Natural killer cell (primary cell): ENCODE measurements at regions not wholly inside any gene's neighbourhood (a gene's known extent, or its start where the extent isn't known, plus 50 kb on each side); places are given as distances from the start of the nearest gene placed in this dataset.

Source experiments
- ATAC-seq, 3 donors: fragments of 150-1000 bp in 2 of 3; fragments of 200-7000 bp in 1 of 3; cut with Tn5 transposase; 1 replicate in 1 of 3; 2 replicates in 2 of 3; pipeline ENCODE4 v1.10.0; 2021; ENCODE audit warnings: mild to moderate bottlenecking in 2 of 3, moderate library complexity in 2 of 3
- DNase-seq, 2 donors: peaks; one replicate each; pipeline versions ENCODE4 v3.0.0 to v3.0.0-alpha.2; 2013 to 2021; ENCODE audit warnings: mixed read lengths in 1 of 2
- H3K27ac ChIP-seq: one replicate; pipeline ENCODE4 v1.5.1; 2013; ENCODE audit warnings: mild to moderate bottlenecking, low read length
- H3K27me3 ChIP-seq: one replicate; pipeline ENCODE4 v1.6.1; 2013; ENCODE audit warnings: low read length; ENCODE audit not compliant: control insufficient read depth, insufficient read depth
- H3K36me3 ChIP-seq: one replicate; pipeline ENCODE4 v1.6.1; 2013; ENCODE audit warnings: low read length; ENCODE audit not compliant: control insufficient read depth, insufficient read depth
- H3K4me1 ChIP-seq: one replicate; pipeline ENCODE4 v1.6.1; 2013; ENCODE audit warnings: low read length; ENCODE audit not compliant: control insufficient read depth, insufficient read depth
- H3K4me3 ChIP-seq: one replicate; pipeline ENCODE4 v1.5.1; 2013; ENCODE audit warnings: low read length
- H3K9me3 ChIP-seq: one replicate; pipeline ENCODE4 v1.6.1; 2013; ENCODE audit warnings: low read length; ENCODE audit not compliant: control insufficient read depth, insufficient read depth
- H3K27ac Mint-ChIP-seq, 2 donors: one replicate each; pipeline ENCODE4 v1.8.0; 2022; ENCODE audit warnings: mild to moderate bottlenecking in 2 of 2, mixed read lengths in 2 of 2, moderate library complexity in 1 of 2
- H3K27me3 Mint-ChIP-seq, 2 donors: one replicate each; pipeline ENCODE4 v1.8.0; 2022; ENCODE audit warnings: low read depth in 2 of 2, mixed read lengths in 2 of 2
- H3K36me3 Mint-ChIP-seq: one replicate; pipeline ENCODE4 v1.8.0; 2022; ENCODE audit warnings: mixed read lengths
- H3K4me1 Mint-ChIP-seq, 2 donors: one replicate each; pipeline ENCODE4 v1.8.0; 2022; ENCODE audit warnings: mixed read lengths in 2 of 2
- H3K4me3 Mint-ChIP-seq: one replicate; pipeline ENCODE4 v1.8.0; 2022; ENCODE audit warnings: mild to moderate bottlenecking, moderate library complexity, mixed read lengths
- H3K9me3 Mint-ChIP-seq, 2 donors: one replicate each; pipeline ENCODE4 v1.8.0; 2022; ENCODE audit warnings: mixed read lengths in 2 of 2
- CTCF ChIP-seq: fragments of 200-600 bp; IDR thresholded peaks from one replicate; pipeline ENCODE4 v1.8.0; 2022; ENCODE audit warnings: antibody characterized with exemption
- WGBS: methylation state at CpG from one replicate; pipeline ENCODE4 v1.1.7; 2013; ENCODE audit warnings: missing lambda C conversion rate; ENCODE audit not compliant: insufficient coverage; 5-methylcytosine and 5-hydroxymethylcytosine counted together
- intact Hi-C: fragments of 100-400 bp; cut with micrococcal nuclease; formaldehyde crosslinking; loops from one replicate; pipeline ENCODE4 v1.14.2; 2022

- no peaks in the 10 kb centered on the region for H3K4me1 Mint-ChIP-seq
- 66% methylated on average over 2 of the region's 2 CpGs for WGBS
- ATAC-seq (no peak), DNase-seq (no peak)
- Histone ChIP-seq H3K27ac (no peak overlapping the region), H3K36me3 (no peaks in the 10 kb centered on the region), H3K27me3 (no peaks in the 10 kb centered on the region), H3K4me1 (no peaks in the 10 kb centered on the region), H3K4me3 (no peak overlapping the region), H3K9me3 (no peaks in the 10 kb centered on the region)
- H3K36me3 Mint-ChIP-seq = no peaks in the 10 kb centered on the region
- intact Hi-C loops = no loop called here
- no peak for TF ChIP-seq CTCF
- H3K4me3 Mint-ChIP-seq = no peak overlapping the region
- H3K9me3 Mint-ChIP-seq = no peaks in the 10 kb centered on the region
- no peak overlapping the region for H3K27ac Mint-ChIP-seq
- peaks cover 13 to 22% of the 10 kb centered on the region in 2 donors for H3K27me3 Mint-ChIP-seq
Measured at GRCh38 chr5:72634444-72634843, 127.2 kb upstream of the ZNF366 start.

GRCh38 chr5:72633649-72634048 lies 126.4 kb upstream of the ZNF366 start:
- WGBS = 100% methylated on average over 1 of the region's 1 CpG
- intact Hi-C loops = no loop called here

GRCh38 chr5:72633041-72633445 lies 125.8 kb upstream of the ZNF366 start:
- H3K4me1 ChIP-seq = no peaks in the 10 kb centered on the region
- DNase-seq (no peak), ATAC-seq (no peak)
- WGBS = 95% methylated on average over 2 of the region's 2 CpGs
- Mint-ChIP-seq H3K36me3 (no peaks in the 10 kb centered on the region), H3K27me3 (peaks cover 13 to 22% of the 10 kb centered on the region in 2 donors), H3K4me3 (no peak overlapping the region), H3K27ac (no peak overlapping the region), H3K9me3 (no peaks in the 10 kb centered on the region), H3K4me1 (no peaks in the 10 kb centered on the region)
- H3K9me3 ChIP-seq = no peaks in the 10 kb centered on the region
- TF ChIP-seq CTCF = no peak
- no peaks in the 10 kb centered on the region for H3K36me3 ChIP-seq
- intact Hi-C loops = no loop called here
- no peaks in the 10 kb centered on the region for H3K27me3 ChIP-seq
- H3K27ac ChIP-seq = no peak overlapping the region
- no peak overlapping the region for H3K4me3 ChIP-seq

More at GRCh38 chr5:72633649-72634048, 126.4 kb upstream of the ZNF366 start:
- Histone ChIP-seq H3K4me1 (no peaks in the 10 kb centered on the region), H3K36me3 (no peaks in the 10 kb centered on the region), H3K4me3 (no peak overlapping the region), H3K27ac (no peak overlapping the region), H3K9me3 (no peaks in the 10 kb centered on the region), H3K27me3 (no peaks in the 10 kb centered on the region)
- Mint-ChIP-seq H3K4me1 (no peaks in the 10 kb centered on the region), H3K27me3 (peaks cover 13 to 22% of the 10 kb centered on the region in 2 donors), H3K27ac (no peak overlapping the region), H3K9me3 (no peaks in the 10 kb centered on the region), H3K36me3 (no peaks in the 10 kb centered on the region), H3K4me3 (no peak overlapping the region)
- no peak for TF ChIP-seq CTCF
- DNase-seq (no peak), ATAC-seq (no peak)

- no peaks in the 10 kb centered on the region for H3K27me3 ChIP-seq
- DNase-seq = no peak
- Mint-ChIP-seq H3K9me3 (no peaks in the 10 kb centered on the region), H3K27ac (no peak overlapping the region), H3K36me3 (no peaks in the 10 kb centered on the region), H3K4me1 (no peaks in the 10 kb centered on the region), H3K27me3 (peaks cover 13 to 22% of the 10 kb centered on the region in 2 donors), H3K4me3 (no peak overlapping the region)
- intact Hi-C loops = no loop called here
- 83% methylated on average over 1 of the region's 6 CpGs for WGBS
- no peak overlapping the region for H3K27ac ChIP-seq
- no peaks in the 10 kb centered on the region for H3K9me3 ChIP-seq
- H3K4me1 ChIP-seq = no peaks in the 10 kb centered on the region
- no peak for TF ChIP-seq CTCF
- H3K36me3 ChIP-seq = no peaks in the 10 kb centered on the region
- no peak for ATAC-seq
- H3K4me3 ChIP-seq = no peak overlapping the region
Measured at GRCh38 chr5:72630721-72631120, 123.5 kb upstream of the ZNF366 start.
